Parathyroid adenoma (tissue), 2 donors: ENCODE measurements at regions not wholly inside any gene's neighbourhood (a gene's known extent, or its start where the extent isn't known, plus 50 kb on each side); places are given as distances from the start of the nearest gene placed in this dataset.

Experiments
- H2AFZ ChIP-seq: fragments of 300-600 bp; sonication (generic); one replicate; pipeline ENCODE4 v1.7.0; 2017; ENCODE audit warnings: antibody characterized with exemption, mild to moderate bottlenecking
- H3K27ac ChIP-seq: fragments of 300-600 bp; sonication (generic); one replicate; pipeline ENCODE4 v1.7.0; 2017
- H3K27me3 ChIP-seq: fragments of 300-600 bp; sonication (generic); one replicate; pipeline ENCODE4 v1.7.0; 2017; ENCODE audit warnings: low read length; ENCODE audit not compliant: control insufficient read depth, insufficient read depth
- H3K36me3 ChIP-seq: fragments of 300-600 bp; sonication (generic); one replicate; pipeline ENCODE4 v1.7.0; 2017; ENCODE audit warnings: low read length; ENCODE audit not compliant: control insufficient read depth, insufficient read depth
- H3K4me1 ChIP-seq: fragments of 300-600 bp; sonication (generic); one replicate; pipeline ENCODE4 v1.7.0; 2017; ENCODE audit warnings: control low read depth
- H3K4me2 ChIP-seq: fragments of 300-600 bp; sonication (generic); one replicate; pipeline ENCODE4 v1.7.0; 2017; ENCODE audit warnings: low read length
- H3K4me3 ChIP-seq: fragments of 300-600 bp; sonication (generic); one replicate; pipeline ENCODE4 v1.7.0; 2017; ENCODE audit warnings: low read depth, low read length
- H3K79me2 ChIP-seq: fragments of 300-600 bp; sonication (generic); one replicate; pipeline ENCODE4 v1.7.0; 2017; ENCODE audit warnings: control low read depth
- H3K9ac ChIP-seq: fragments of 300-600 bp; sonication (generic); one replicate; pipeline ENCODE4 v1.7.0; 2017; ENCODE audit warnings: mild to moderate bottlenecking
- H3K9me3 ChIP-seq: fragments of 300-600 bp; sonication (generic); one replicate; pipeline ENCODE4 v1.7.0; 2017; ENCODE audit warnings: low read length; ENCODE audit not compliant: control insufficient read depth
- TF ChIP-seq, protein P1 (sequence below): fragments of 300-600 bp; sonication (generic); IDR thresholded peaks from one replicate; pipeline ENCODE4 v1.7.0; 2017; ENCODE audit warnings: antibody characterized with exemption, mild to moderate bottlenecking
- donor health status: primary hyperparathyroidism.

DNA sequence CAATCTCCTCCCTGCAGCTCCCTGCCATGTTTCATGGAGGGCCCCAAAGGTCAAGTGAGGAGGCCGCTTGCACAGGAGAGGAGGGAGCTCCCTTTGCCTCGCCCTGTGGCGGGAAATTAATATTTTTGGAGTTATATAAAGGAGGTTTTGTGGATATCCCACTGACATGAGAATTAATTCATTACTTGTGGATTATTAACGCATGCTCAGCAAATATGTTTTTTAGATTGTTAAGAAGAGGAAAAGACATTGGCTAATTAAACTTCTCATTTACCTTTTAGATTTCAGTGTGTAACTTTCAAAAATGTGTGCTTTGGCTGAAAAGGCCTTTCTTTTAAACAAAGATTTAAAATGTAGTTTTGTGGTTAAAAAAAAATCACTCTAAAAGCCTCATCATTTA lies 474.0 kb downstream of the SOCS6 start:
- no peak overlapping the region for H3K9ac ChIP-seq
- H3K4me3 ChIP-seq = no peak overlapping the region
- H3K79me2 ChIP-seq = no peaks in the 10 kb centered on the region
- TF ChIP-seq, protein P1, sequence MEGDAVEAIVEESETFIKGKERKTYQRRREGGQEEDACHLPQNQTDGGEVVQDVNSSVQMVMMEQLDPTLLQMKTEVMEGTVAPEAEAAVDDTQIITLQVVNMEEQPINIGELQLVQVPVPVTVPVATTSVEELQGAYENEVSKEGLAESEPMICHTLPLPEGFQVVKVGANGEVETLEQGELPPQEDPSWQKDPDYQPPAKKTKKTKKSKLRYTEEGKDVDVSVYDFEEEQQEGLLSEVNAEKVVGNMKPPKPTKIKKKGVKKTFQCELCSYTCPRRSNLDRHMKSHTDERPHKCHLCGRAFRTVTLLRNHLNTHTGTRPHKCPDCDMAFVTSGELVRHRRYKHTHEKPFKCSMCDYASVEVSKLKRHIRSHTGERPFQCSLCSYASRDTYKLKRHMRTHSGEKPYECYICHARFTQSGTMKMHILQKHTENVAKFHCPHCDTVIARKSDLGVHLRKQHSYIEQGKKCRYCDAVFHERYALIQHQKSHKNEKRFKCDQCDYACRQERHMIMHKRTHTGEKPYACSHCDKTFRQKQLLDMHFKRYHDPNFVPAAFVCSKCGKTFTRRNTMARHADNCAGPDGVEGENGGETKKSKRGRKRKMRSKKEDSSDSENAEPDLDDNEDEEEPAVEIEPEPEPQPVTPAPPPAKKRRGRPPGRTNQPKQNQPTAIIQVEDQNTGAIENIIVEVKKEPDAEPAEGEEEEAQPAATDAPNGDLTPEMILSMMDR = no peak
- no peak overlapping the region for H3K4me2 ChIP-seq
- no peak overlapping the region for H2AFZ ChIP-seq
- H3K9me3 ChIP-seq = no peaks in the 10 kb centered on the region
- no peaks in the 10 kb centered on the region for H3K4me1 ChIP-seq
- H3K36me3 ChIP-seq = no peaks in the 10 kb centered on the region
- no peaks in the 10 kb centered on the region for H3K27me3 ChIP-seq
- no peak overlapping the region for H3K27ac ChIP-seq

DNA sequence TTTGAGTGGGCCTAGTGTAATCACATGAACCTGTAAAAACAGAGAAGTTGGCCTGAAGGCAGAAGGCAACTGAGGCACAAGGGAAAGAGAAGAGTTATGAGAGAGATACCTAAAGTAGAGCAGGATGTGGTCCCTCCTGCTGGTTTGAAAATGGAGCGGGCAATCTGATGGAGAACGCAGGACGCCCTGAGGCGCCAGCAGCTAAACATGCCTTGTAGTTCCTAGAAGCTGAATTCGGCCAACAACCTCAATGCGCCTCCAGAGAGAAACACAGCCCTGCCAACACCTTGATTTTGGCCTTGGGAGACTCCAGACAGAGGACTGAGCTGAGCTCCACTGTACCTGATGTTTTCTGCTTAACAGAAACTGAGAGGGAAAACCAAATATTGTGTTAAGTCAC lies 469.9 kb downstream of the SOCS6 start:
- H3K4me3 ChIP-seq = no peak overlapping the region
- no peak overlapping the region for H3K9ac ChIP-seq
- H3K9me3 ChIP-seq = no peaks in the 10 kb centered on the region
- no peaks in the 10 kb centered on the region for H3K79me2 ChIP-seq
- H3K36me3 ChIP-seq = no peaks in the 10 kb centered on the region
- no peak overlapping the region for H3K4me2 ChIP-seq
- no peak overlapping the region for H3K27ac ChIP-seq
- no peaks in the 10 kb centered on the region for H3K27me3 ChIP-seq
- no peak overlapping the region for H2AFZ ChIP-seq
- TF ChIP-seq, protein P1 = no peak
- H3K4me1 ChIP-seq = no peaks in the 10 kb centered on the region

DNA sequence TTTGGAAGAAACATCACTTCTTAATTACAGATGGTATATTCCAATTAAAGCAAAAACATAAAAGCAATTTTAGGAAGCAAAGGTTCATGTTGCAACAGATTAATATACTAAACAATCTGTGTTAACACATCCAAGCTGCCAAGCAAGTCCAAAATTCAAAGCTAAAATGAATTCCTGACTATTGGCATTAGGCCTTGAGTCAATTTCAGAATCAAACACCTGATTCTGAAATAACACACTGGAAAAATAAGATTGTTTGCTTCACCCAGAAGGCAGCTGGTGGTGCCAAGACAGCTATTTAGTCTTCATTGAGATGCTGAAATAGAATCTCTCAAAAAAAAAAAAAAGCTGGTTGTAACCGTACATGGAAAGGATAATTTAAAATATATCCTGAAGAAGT lies 465.6 kb downstream of the SOCS6 start:
- Histone ChIP-seq H3K27me3 (no peaks in the 10 kb centered on the region), H3K4me3 (no peak overlapping the region), H3K79me2 (no peaks in the 10 kb centered on the region), H3K4me2 (no peak overlapping the region), H3K9ac (no peak overlapping the region), H3K9me3 (no peaks in the 10 kb centered on the region), H3K4me1 (no peaks in the 10 kb centered on the region), H2AFZ (no peak overlapping the region), H3K27ac (no peak overlapping the region), H3K36me3 (no peaks in the 10 kb centered on the region)
- TF ChIP-seq, protein P1 = no peak

DNA sequence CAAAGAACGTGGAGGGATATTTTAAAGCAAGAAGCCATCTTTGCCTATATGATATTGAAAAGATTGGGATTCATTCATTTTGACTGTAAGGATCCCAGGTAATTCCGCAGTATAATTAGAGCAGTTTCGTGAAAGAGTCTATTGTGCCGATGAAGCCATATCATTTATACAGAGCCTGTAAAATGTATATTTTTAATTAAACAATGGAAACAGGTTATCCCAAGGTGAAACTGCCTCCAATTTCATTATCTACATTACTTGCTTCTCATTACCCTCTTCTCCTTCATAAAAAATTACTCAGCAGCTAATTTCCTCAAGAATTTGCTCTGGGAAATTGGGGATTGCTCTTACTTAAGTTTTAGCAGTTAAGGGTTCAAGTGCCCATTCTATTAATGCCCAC lies 444.1 kb downstream of the SOCS6 start:
- no peak overlapping the region for H3K9ac ChIP-seq
- no peaks in the 10 kb centered on the region for H3K36me3 ChIP-seq
- no peak overlapping the region for H3K4me2 ChIP-seq
- no peak overlapping the region for H2AFZ ChIP-seq
- no peak overlapping the region for H3K4me3 ChIP-seq
- no peaks in the 10 kb centered on the region for H3K27me3 ChIP-seq
- no peak overlapping the region for H3K27ac ChIP-seq
- no peaks in the 10 kb centered on the region for H3K4me1 ChIP-seq
- TF ChIP-seq, protein P1 = no peak
- no peaks in the 10 kb centered on the region for H3K9me3 ChIP-seq
- no peaks in the 10 kb centered on the region for H3K79me2 ChIP-seq

DNA sequence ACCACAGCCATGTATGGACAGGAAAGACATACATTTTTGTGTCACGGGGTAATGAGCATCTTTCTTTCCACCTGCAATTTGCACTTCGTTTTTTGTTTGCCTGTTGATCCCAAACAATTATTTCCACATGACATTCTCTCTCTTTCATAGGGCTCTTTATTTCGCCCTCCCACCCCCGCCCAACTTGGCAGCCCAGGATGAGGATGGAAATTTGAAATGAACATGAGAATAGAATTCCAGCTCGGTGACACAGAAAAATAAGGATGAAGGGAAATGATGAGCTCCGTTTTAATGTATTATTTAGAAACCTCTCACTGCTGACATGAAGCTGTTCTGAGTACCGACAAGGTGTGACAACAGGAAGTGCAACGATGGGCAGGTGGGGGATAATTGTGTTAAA lies 443.3 kb downstream of the SOCS6 start:
- H3K4me3 ChIP-seq = no peak overlapping the region
- H3K27me3 ChIP-seq = no peaks in the 10 kb centered on the region
- H2AFZ ChIP-seq = no peak overlapping the region
- H3K9me3 ChIP-seq = no peaks in the 10 kb centered on the region
- no peak overlapping the region for H3K27ac ChIP-seq
- H3K79me2 ChIP-seq = no peaks in the 10 kb centered on the region
- TF ChIP-seq, protein P1 = no peak
- H3K4me1 ChIP-seq = no peaks in the 10 kb centered on the region
- H3K4me2 ChIP-seq = no peak overlapping the region
- no peak overlapping the region for H3K9ac ChIP-seq
- no peaks in the 10 kb centered on the region for H3K36me3 ChIP-seq
